DND-41 (cell line): ENCODE measurements at regions not wholly inside any gene's neighbourhood (a gene's known extent, or its start where the extent isn't known, plus 50 kb on each side); places are given as distances from the start of the nearest gene placed in this dataset.

Source experiments
- CTCF ChIP-seq: IDR thresholded peaks from 2 replicates; pipeline ENCODE4 v1.5.1; 2012; ENCODE audit warnings: borderline replicate concordance, low read length, moderate library complexity, mild to moderate bottlenecking; ENCODE audit not compliant: poor library complexity, severe bottlenecking; ENCODE audit errors: extremely low read depth
- EZH2 ChIP-seq: IDR thresholded peaks from 3 replicates; pipeline ENCODE4 v1.6.1; 2012; ENCODE audit warnings: borderline replicate concordance, low read depth, mild to moderate bottlenecking, moderate library complexity, low read length, inconsistent platforms; ENCODE audit not compliant: severe bottlenecking

GRCh38 chr3:89032346-89033013 is 74.9 kb upstream of the EPHA3 start:
- TF ChIP-seq EZH2 (no peak), CTCF (no peak)
